ENCODE measurements at regions not wholly inside any gene's neighbourhood (a gene's known extent, or its start where the extent isn't known, plus 50 kb on each side); places are given as distances from the start of the nearest gene placed in this dataset.

- H3K79me2 ChIP-seq (ENCODE audit: insufficient read depth) = no peaks in the 10 kb centered on the region
- TF ChIP-seq TEAD4 (IDR thresholded peaks at IDR 0.05; ENCODE audit: borderline replicate concordance, insufficient read depth) (no peak), MXI1 (IDR thresholded peaks at IDR 0.05; ENCODE audit: low read depth, low read length) (no peak), PBX3 (IDR thresholded peaks at IDR 0.05) (no peak), USF2 (IDR thresholded peaks at IDR 0.05; ENCODE audit: borderline replicate concordance, low read depth, low read length) (no peak), EZH2phosphoT487 (IDR thresholded peaks at IDR 0.05; ENCODE audit: borderline replicate concordance, low read depth) (no peak), MEF2A (IDR thresholded peaks at IDR 0.05; ENCODE audit: borderline replicate concordance, low read depth) (no peak), GABPA (IDR thresholded peaks at IDR 0.05; ENCODE audit: low read depth) (no peak), YY1 (IDR thresholded peaks at IDR 0.05; ENCODE audit: low read depth) (no peak), TCF12 (IDR thresholded peaks at IDR 0.05) (no peak), RAD21 (IDR thresholded peaks at IDR 0.05; ENCODE audit: low read length) (no peak), IRF3 (IDR thresholded peaks at IDR 0.05; ENCODE audit: low read depth, low read length) (no peak), ZBTB33 (IDR thresholded peaks at IDR 0.05; ENCODE audit: borderline replicate concordance, low read depth) (no peak), TAF1 (IDR thresholded peaks at IDR 0.05; ENCODE audit: borderline replicate concordance, low read depth, low read length) (no peak), POLR2AphosphoS5 (IDR thresholded peaks at IDR 0.05; ENCODE audit: low read depth, low read length) (no peak), NRF1 (IDR thresholded peaks at IDR 0.05; ENCODE audit: low read depth, low read length) (no peak)
- no peaks in the 10 kb centered on the region for H3K27me3 ChIP-seq (ENCODE audit: insufficient read depth)
- H3K36me3 ChIP-seq (replicated peaks in 1 of 2; ENCODE audit: control insufficient read depth in 1 of 2, insufficient read depth in 2 of 2, low read length in 1 of 2) = no peaks in the 10 kb centered on the region
- H3K4me3 ChIP-seq (ENCODE audit: low read depth in 2 of 2, low read length in 1 of 2) = no peak overlapping the region
- no peak overlapping the region for H3K9ac ChIP-seq
- WGBS (ENCODE audit: low lambda C conversion rate) = 6% methylated on average over 1 of the region's 1 CpG
- no peaks in the 10 kb centered on the region for H3F3A ChIP-seq (replicated peaks; ENCODE audit: insufficient read depth)
- ChIA-PET CTCF (interaction anchor here (2.6 kb wide), 1 partner anchor 14 kb away, joined by 9 read pairs; no protein-coding TSS in a partner anchor), POLR2A (no interaction called here)
- H3K27ac ChIP-seq (ENCODE audit: low read depth in 2 of 2, low read length in 1 of 2) = no peak overlapping the region
- H3K9me3 ChIP-seq = no peaks in the 10 kb centered on the region
- no peaks in the 10 kb centered on the region for H3K9me2 ChIP-seq
- no peaks in the 10 kb centered on the region for H4K20me1 ChIP-seq (ENCODE audit: insufficient read depth)
- no peaks in the 10 kb centered on the region for H3K4me1 ChIP-seq (ENCODE audit: control insufficient read depth in 1 of 2, insufficient read depth in 2 of 2, low read depth in 1 of 2, low read length in 1 of 2)
- no peak overlapping the region for H2AFZ ChIP-seq (ENCODE audit: low read depth)
- H3K4me2 ChIP-seq = no peak overlapping the region
- no peak for DNase-seq
Measured at GRCh38 chr5:101991486-101991885, 304.6 kb downstream of the SLCO4C1 start.

Data from SK-N-SH (cell line).